Neuron (in vitro differentiated cells): ENCODE measurements at regions not wholly inside any gene's neighbourhood (a gene's known extent, or its start where the extent isn't known, plus 50 kb on each side); places are given as distances from the start of the nearest gene placed in this dataset.

ENCODE experiments used
- H2AFZ ChIP-seq: one replicate; pipeline ENCODE4 v1.6.1; 2013; ENCODE audit warnings: low read depth, mild to moderate bottlenecking, inconsistent platforms, low read length, moderate library complexity
- H3K27me3 ChIP-seq: one replicate; pipeline ENCODE4 v1.6.1; 2013; ENCODE audit warnings: low read length; ENCODE audit not compliant: insufficient read depth
- H3K36me3 ChIP-seq: one replicate; pipeline ENCODE4 v1.6.1; 2013; ENCODE audit warnings: low read length; ENCODE audit not compliant: insufficient read depth
- H3K4me1 ChIP-seq: one replicate; pipeline ENCODE4 v1.6.1; 2013; ENCODE audit warnings: low read length; ENCODE audit not compliant: insufficient read depth
- H3K4me3 ChIP-seq: 2 replicates; pipeline ENCODE4 v1.5.1; 2013; ENCODE audit warnings: mild to moderate bottlenecking, low read length, moderate library complexity
- H3K9me3 ChIP-seq: one replicate; pipeline ENCODE4 v1.6.1; 2013; ENCODE audit warnings: low read length

GRCh38 chr2:66329081-66329605 is 105.8 kb upstream of the MEIS1 start:
- Histone ChIP-seq H3K9me3 (no peaks in the 10 kb centered on the region), H3K36me3 (no peaks in the 10 kb centered on the region), H3K27me3 (no peaks in the 10 kb centered on the region), H3K4me1 (peaks cover 2% of the 10 kb centered on the region), H2AFZ (no peak overlapping the region), H3K4me3 (no peak overlapping the region)

GRCh38 chr2:66327066-66327740 is 107.7 kb upstream of the MEIS1 start:
- Histone ChIP-seq H3K27me3 (no peaks in the 10 kb centered on the region), H3K4me1 (peaks cover 6% of the 10 kb centered on the region), H2AFZ (no peak overlapping the region), H3K36me3 (no peaks in the 10 kb centered on the region), H3K9me3 (no peaks in the 10 kb centered on the region), H3K4me3 (no peak overlapping the region)

- no peaks in the 10 kb centered on the region for H3K9me3 ChIP-seq
- no peak overlapping the region for H3K4me3 ChIP-seq
- no peaks in the 10 kb centered on the region for H3K36me3 ChIP-seq
- no peak overlapping the region for H2AFZ ChIP-seq
- H3K4me1 ChIP-seq, result peaks cover 6% of the 10 kb centered on the region
- H3K27me3 ChIP-seq, result no peaks in the 10 kb centered on the region
These were observed 109.9 kb upstream of the MEIS1 start for GRCh38 chr2:66324909-66325528.

- Histone ChIP-seq H3K4me3 (no peak overlapping the region), H2AFZ (no peak overlapping the region), H3K9me3 (no peaks in the 10 kb centered on the region), H3K4me1 (peaks cover 6% of the 10 kb centered on the region), H3K36me3 (no peaks in the 10 kb centered on the region), H3K27me3 (no peaks in the 10 kb centered on the region)
These were observed 110.6 kb upstream of the MEIS1 start for GRCh38 chr2:66324356-66324755.

- no peaks in the 10 kb centered on the region for H3K27me3 ChIP-seq
- peaks cover 6% of the 10 kb centered on the region for H3K4me1 ChIP-seq
- H2AFZ ChIP-seq, result no peak overlapping the region
- no peaks in the 10 kb centered on the region for H3K36me3 ChIP-seq
- no peak overlapping the region for H3K4me3 ChIP-seq
- no peaks in the 10 kb centered on the region for H3K9me3 ChIP-seq
These were observed 111.5 kb upstream of the MEIS1 start for GRCh38 chr2:66323406-66323805.

- H3K36me3 ChIP-seq, result no peaks in the 10 kb centered on the region
- peaks cover 6% of the 10 kb centered on the region for H3K4me1 ChIP-seq
- peak overlapping the region; percentile 3 for H3K4me3 ChIP-seq
- no peak overlapping the region for H2AFZ ChIP-seq
- no peaks in the 10 kb centered on the region for H3K9me3 ChIP-seq
- no peaks in the 10 kb centered on the region for H3K27me3 ChIP-seq
These were observed 112.2 kb upstream of the MEIS1 start for GRCh38 chr2:66322506-66323260.

GRCh38 chr2:66318009-66318561 is 116.8 kb upstream of the MEIS1 start:
- no peaks in the 10 kb centered on the region for H3K27me3 ChIP-seq

GRCh38 chr2:66317268-66317890 is 117.5 kb upstream of the MEIS1 start:
- Histone ChIP-seq H3K27me3 (no peaks in the 10 kb centered on the region), H3K4me3 (no peak overlapping the region), H2AFZ (no peak overlapping the region), H3K4me1 (peaks cover under 1% of the 10 kb centered on the region), H3K9me3 (no peaks in the 10 kb centered on the region), H3K36me3 (no peaks in the 10 kb centered on the region)

More at GRCh38 chr2:66318009-66318561, 116.8 kb upstream of the MEIS1 start:
- H3K36me3 ChIP-seq, result no peaks in the 10 kb centered on the region
- no peak overlapping the region for H2AFZ ChIP-seq
- no peaks in the 10 kb centered on the region for H3K9me3 ChIP-seq
- no peak overlapping the region for H3K4me3 ChIP-seq
- peaks cover 6% of the 10 kb centered on the region for H3K4me1 ChIP-seq

- Histone ChIP-seq H3K36me3 (no peaks in the 10 kb centered on the region), H3K4me3 (no peak overlapping the region), H3K4me1 (peaks cover 6% of the 10 kb centered on the region), H3K9me3 (no peaks in the 10 kb centered on the region), H3K27me3 (no peaks in the 10 kb centered on the region), H2AFZ (no peak overlapping the region)
These were observed 128.4 kb upstream of the MEIS1 start for GRCh38 chr2:66306483-66306882.

- H2AFZ ChIP-seq, result no peak overlapping the region
- H3K36me3 ChIP-seq, result no peaks in the 10 kb centered on the region
- H3K4me3 ChIP-seq, result no peak overlapping the region
- no peaks in the 10 kb centered on the region for H3K27me3 ChIP-seq
- no peaks in the 10 kb centered on the region for H3K9me3 ChIP-seq
- peaks cover 6% of the 10 kb centered on the region for H3K4me1 ChIP-seq
These were observed 129.2 kb upstream of the MEIS1 start for GRCh38 chr2:66305718-66306117.

- H3K4me1 ChIP-seq, result peaks cover 6% of the 10 kb centered on the region
- no peak overlapping the region for H3K4me3 ChIP-seq
- no peaks in the 10 kb centered on the region for H3K9me3 ChIP-seq
- no peaks in the 10 kb centered on the region for H3K36me3 ChIP-seq
- no peak overlapping the region for H2AFZ ChIP-seq
- no peaks in the 10 kb centered on the region for H3K27me3 ChIP-seq
These were observed 131.5 kb upstream of the MEIS1 start for GRCh38 chr2:66303471-66303870.

GRCh38 chr2:66301767-66302140 is 133.2 kb upstream of the MEIS1 start:
- H2AFZ ChIP-seq, result no peak overlapping the region
- peaks cover 6% of the 10 kb centered on the region for H3K4me1 ChIP-seq
- H3K27me3 ChIP-seq, result no peaks in the 10 kb centered on the region
- H3K9me3 ChIP-seq, result no peaks in the 10 kb centered on the region
- no peak overlapping the region for H3K4me3 ChIP-seq
- no peaks in the 10 kb centered on the region for H3K36me3 ChIP-seq
